ENCODE measurements at regions not wholly inside any gene's neighbourhood (a gene's known extent, or its start where the extent isn't known, plus 50 kb on each side); places are given as distances from the start of the nearest gene placed in this dataset.

DNA sequence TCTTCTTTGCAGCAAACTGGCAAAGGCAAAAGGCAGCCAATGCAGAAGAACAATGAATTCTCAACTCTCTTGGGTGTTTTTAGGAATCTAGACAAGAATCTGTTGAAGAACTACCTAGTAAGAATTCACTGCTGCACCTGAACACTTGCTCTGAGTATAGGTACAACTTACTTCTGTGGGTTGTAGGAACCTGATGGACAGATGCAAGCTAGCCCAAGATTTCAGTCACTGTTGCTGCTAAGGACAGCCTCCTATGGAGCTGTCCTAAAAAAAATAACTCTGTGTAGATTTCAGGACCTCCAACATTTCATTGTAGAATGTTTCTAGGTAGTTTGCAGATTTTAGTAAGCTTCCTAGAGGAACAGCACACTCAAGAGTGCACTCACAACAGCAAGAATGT is 363.5 kb downstream of the CBLN2 start:
- Histone ChIP-seq H3K4me3 (ENCODE audit: low read depth, low read length) (no peak overlapping the region), H3K4me1 (ENCODE audit: control insufficient read depth, insufficient read depth, low read length) (no peaks in the 10 kb centered on the region), H3K27me3 (ENCODE audit: control insufficient read depth, insufficient read depth, low read length) (no peaks in the 10 kb centered on the region), H3K9me3 (ENCODE audit: control insufficient read depth, insufficient read depth, low read length) (no peaks in the 10 kb centered on the region), H3K36me3 (ENCODE audit: control insufficient read depth, insufficient read depth, low read length) (no peaks in the 10 kb centered on the region), H3K9ac (ENCODE audit: low read depth, low read length) (no peak overlapping the region)

DNA sequence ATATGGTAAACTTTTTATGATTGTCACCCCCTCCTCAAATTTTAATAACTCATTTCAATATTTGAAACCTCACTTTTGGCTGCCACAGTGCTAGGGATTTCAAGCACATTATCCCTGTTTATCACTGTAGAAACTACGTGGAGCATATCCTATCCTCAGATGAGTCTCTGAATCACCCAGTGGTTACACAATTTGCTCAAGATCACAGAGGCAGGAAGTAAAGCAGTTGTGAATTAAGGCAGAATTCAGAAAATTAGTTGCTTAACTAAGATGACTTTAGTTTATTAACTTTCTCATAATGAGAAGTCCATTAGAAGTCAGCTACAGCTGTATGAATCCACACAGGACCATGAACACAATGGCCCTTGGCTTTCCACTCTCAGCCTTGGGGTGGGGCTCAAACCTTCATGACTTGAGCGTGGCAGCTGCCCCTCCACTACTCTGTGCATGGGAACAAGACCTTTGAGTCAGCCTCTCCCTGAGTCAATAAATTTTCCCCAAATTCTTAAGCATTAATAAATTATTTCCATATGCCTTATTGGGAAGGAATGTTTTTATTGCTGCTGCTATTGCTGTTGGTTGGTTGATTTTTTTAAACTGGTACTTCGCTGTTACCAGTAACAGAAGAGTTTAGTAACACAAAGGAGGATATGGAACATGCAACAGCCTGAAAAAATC is 369.0 kb downstream of the CBLN2 start:
- Histone ChIP-seq H3K9me3 (ENCODE audit: control insufficient read depth, insufficient read depth, low read length) (no peaks in the 10 kb centered on the region), H3K4me1 (ENCODE audit: control insufficient read depth, insufficient read depth, low read length) (no peaks in the 10 kb centered on the region), H3K36me3 (ENCODE audit: control insufficient read depth, insufficient read depth, low read length) (no peaks in the 10 kb centered on the region), H3K27me3 (ENCODE audit: control insufficient read depth, insufficient read depth, low read length) (no peaks in the 10 kb centered on the region), H3K4me3 (ENCODE audit: low read depth, low read length) (no peak overlapping the region), H3K9ac (ENCODE audit: low read depth, low read length) (no peak overlapping the region)

DNA sequence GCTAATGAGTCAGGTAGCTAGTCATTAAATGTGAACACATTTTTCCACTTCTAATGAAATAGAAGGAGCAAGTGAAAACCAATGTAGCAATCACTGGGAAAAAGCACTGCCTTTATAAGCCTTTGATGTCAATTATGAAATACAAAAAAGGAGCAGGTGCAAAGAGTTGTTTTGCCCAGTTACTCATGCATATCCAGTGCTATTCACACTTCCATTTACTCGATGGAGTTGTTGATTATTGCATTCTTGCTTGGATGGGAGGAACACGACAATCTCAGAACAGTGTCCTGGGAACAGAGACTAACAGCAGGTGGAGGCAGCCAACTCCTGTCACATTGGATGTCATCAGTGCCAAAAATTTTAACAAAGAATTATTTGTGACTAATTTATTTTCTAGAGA is 372.5 kb downstream of the CBLN2 start:
- Histone ChIP-seq H3K9ac (ENCODE audit: low read depth, low read length) (no peak overlapping the region), H3K27me3 (ENCODE audit: control insufficient read depth, insufficient read depth, low read length) (no peaks in the 10 kb centered on the region), H3K9me3 (ENCODE audit: control insufficient read depth, insufficient read depth, low read length) (no peaks in the 10 kb centered on the region), H3K4me3 (ENCODE audit: low read depth, low read length) (no peak overlapping the region), H3K4me1 (ENCODE audit: control insufficient read depth, insufficient read depth, low read length) (no peaks in the 10 kb centered on the region), H3K36me3 (ENCODE audit: control insufficient read depth, insufficient read depth, low read length) (no peaks in the 10 kb centered on the region)

DNA sequence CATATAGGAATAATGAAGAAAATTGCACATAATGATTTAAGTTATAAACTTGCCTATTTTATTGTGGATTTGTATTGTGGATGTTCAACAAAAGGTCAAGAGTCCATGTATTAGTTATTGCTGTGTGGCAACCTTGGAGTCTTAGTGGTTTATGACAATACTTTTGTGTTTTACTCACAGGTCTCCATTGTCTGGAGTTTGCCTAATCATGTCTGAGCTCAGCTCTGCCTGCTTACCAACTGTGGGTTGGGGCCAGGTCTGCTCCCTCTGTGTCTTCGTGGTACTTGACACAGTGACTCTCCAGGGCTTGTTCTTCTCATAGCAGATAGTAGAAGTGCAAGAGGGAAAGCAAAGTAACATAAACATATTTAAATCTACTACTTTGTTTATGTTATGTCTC is 382.5 kb downstream of the CBLN2 start:
- Histone ChIP-seq H3K36me3 (ENCODE audit: control insufficient read depth, insufficient read depth, low read length) (no peaks in the 10 kb centered on the region), H3K27me3 (ENCODE audit: control insufficient read depth, insufficient read depth, low read length) (no peaks in the 10 kb centered on the region), H3K4me1 (ENCODE audit: control insufficient read depth, insufficient read depth, low read length) (no peaks in the 10 kb centered on the region), H3K9me3 (ENCODE audit: control insufficient read depth, insufficient read depth, low read length) (no peaks in the 10 kb centered on the region), H3K4me3 (ENCODE audit: low read depth, low read length) (no peak overlapping the region), H3K9ac (ENCODE audit: low read depth, low read length) (no peak overlapping the region)

DNA sequence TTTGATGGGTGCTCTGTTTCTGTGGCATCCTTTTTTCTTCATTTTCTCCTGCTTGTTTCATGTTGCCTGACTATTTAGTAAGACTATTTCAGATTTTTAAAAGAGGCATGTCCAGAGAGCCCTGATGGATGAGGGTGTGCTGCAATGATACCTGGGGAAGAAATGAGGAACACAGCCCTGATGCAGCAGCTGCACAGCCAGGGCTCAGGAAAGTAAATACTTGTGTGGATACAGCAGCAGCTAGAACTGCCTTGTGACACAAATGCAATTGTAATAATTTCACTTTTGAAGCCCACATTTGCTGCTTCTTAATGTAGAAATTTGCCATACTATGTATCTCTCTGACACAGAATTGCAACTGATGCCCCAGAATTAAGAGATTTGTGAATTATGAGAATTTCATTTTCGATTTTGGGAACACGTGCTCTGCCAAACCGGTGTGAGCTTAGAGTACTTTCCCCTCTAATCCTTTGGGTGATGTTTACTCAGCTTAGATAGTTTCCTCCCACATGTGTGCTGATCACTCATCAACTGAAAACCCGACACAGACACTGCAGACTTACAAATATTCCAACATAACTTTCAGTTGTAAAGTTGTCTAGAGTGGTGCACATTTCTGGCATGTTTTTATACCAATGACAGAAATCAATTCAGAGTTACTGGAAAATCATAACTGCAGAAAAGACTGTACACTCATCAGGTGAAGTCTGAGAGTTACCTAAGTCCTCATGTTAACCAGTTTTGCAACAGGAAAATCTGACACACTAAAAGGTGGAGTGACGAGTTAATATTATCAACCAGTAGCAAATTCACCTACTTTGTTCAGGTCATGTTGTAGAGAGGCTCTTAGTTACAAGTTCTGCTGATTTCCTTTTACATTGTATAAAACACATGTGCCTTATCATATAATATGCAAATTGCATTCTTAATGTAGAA is 383.4 kb downstream of the CBLN2 start:
- no peak overlapping the region for H3K4me3 ChIP-seq (ENCODE audit: low read depth, low read length)
- no peaks in the 10 kb centered on the region for H3K4me1 ChIP-seq (ENCODE audit: control insufficient read depth, insufficient read depth, low read length)
- no peaks in the 10 kb centered on the region for H3K36me3 ChIP-seq (ENCODE audit: control insufficient read depth, insufficient read depth, low read length)
- H3K9me3 ChIP-seq (ENCODE audit: control insufficient read depth, insufficient read depth, low read length) = no peaks in the 10 kb centered on the region
- no peaks in the 10 kb centered on the region for H3K27me3 ChIP-seq (ENCODE audit: control insufficient read depth, insufficient read depth, low read length)
- no peak overlapping the region for H3K9ac ChIP-seq (ENCODE audit: low read depth, low read length)

DNA sequence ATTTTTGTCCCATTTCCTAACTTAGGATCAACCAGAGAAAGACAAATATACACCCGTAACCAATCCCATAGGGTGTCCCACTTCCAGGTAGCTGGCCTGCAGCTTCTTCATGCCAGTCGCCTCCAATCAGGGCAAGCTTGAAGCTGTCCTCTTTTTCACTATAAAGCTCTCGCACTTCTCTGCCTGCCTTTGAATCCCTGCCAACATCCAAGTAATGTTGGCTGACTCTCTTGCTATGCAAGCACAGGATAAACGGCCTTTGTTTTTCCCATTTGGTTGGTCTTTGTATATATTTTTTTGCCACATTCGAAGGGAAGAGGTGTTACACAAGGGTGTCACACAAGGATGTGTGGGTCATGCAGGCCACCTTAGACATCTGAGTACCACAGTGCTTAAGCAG is 388.8 kb downstream of the CBLN2 start:
- Histone ChIP-seq H3K4me3 (ENCODE audit: low read depth, low read length) (no peak overlapping the region), H3K4me1 (ENCODE audit: control insufficient read depth, insufficient read depth, low read length) (no peaks in the 10 kb centered on the region), H3K9me3 (ENCODE audit: control insufficient read depth, insufficient read depth, low read length) (no peaks in the 10 kb centered on the region)

DNA sequence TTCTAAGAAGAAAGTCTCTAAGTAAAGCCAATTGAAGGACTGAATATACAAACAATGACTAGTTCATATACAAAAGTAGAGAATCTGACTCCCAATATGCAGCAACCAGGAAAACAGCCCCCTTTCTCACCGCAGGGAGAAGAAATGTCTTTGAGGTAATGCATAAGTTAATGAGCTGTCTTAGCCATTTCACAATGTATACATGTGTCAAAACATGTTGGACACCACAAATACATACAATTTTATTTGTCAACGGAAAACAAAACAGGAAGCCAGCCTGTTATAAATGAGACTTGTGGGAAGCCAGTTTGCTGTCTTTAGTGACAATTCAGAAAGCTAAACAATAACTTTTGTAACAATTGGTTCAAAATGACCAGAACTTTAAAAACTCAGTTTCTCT is 389.2 kb downstream of the CBLN2 start:
- Histone ChIP-seq H3K36me3 (ENCODE audit: control insufficient read depth, insufficient read depth, low read length) (no peaks in the 10 kb centered on the region), H3K27me3 (ENCODE audit: control insufficient read depth, insufficient read depth, low read length) (no peaks in the 10 kb centered on the region), H3K9ac (ENCODE audit: low read depth, low read length) (no peak overlapping the region), H3K4me3 (ENCODE audit: low read depth, low read length) (no peak overlapping the region), H3K4me1 (ENCODE audit: control insufficient read depth, insufficient read depth, low read length) (no peaks in the 10 kb centered on the region), H3K9me3 (ENCODE audit: control insufficient read depth, insufficient read depth, low read length) (no peaks in the 10 kb centered on the region)

More for the DNA sequence above, 388.8 kb downstream of the CBLN2 start:
- no peak overlapping the region for H3K9ac ChIP-seq (ENCODE audit: low read depth, low read length)
- no peaks in the 10 kb centered on the region for H3K27me3 ChIP-seq (ENCODE audit: control insufficient read depth, insufficient read depth, low read length)
- H3K36me3 ChIP-seq (ENCODE audit: control insufficient read depth, insufficient read depth, low read length) = no peaks in the 10 kb centered on the region

DNA sequence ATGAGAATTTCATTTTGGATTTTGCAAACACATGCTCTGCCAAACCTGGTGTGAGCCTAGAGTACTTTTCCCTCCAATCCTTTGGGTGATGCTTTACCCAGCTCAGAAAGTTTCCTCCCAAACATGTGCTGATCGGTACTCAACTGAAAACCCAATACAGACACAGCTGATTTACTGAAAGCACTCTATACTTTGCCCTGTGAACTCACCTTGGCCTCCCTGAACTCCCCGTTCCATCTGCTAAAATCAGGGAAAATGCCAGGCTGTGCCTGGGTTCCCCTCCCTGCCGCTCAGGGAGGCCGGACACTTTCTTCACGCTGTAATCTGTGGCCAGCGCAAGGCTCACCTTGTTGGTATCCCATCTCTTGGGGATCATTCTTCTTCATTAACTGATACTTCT is 391.2 kb downstream of the CBLN2 start:
- Histone ChIP-seq H3K27me3 (ENCODE audit: control insufficient read depth, insufficient read depth, low read length) (no peaks in the 10 kb centered on the region), H3K4me1 (ENCODE audit: control insufficient read depth, insufficient read depth, low read length) (no peaks in the 10 kb centered on the region), H3K9me3 (ENCODE audit: control insufficient read depth, insufficient read depth, low read length) (no peaks in the 10 kb centered on the region), H3K9ac (ENCODE audit: low read depth, low read length) (no peak overlapping the region), H3K4me3 (ENCODE audit: low read depth, low read length) (no peak overlapping the region), H3K36me3 (ENCODE audit: control insufficient read depth, insufficient read depth, low read length) (no peaks in the 10 kb centered on the region)

DNA sequence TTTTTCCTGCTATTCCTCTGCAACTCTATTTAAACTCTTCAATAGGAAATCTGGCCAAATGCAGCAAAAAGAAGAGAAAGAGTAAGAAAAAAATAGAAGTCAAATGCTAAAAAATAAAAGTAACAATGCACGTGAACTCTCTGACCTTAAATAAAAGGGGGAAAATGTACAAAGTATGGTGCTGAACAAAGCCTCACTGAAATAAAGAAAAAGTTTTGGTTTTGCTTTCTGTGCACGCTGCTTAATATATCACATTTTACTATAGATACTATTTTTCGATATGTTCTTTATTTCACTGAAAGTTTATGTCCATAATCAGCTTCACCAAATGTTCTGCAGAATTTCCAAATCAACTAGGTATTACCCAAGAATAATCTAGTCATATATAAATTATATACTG is 396.3 kb downstream of the CBLN2 start:
- Histone ChIP-seq H3K9ac (ENCODE audit: low read depth, low read length) (no peak overlapping the region), H3K9me3 (ENCODE audit: control insufficient read depth, insufficient read depth, low read length) (no peaks in the 10 kb centered on the region), H3K4me3 (ENCODE audit: low read depth, low read length) (no peak overlapping the region), H3K36me3 (ENCODE audit: control insufficient read depth, insufficient read depth, low read length) (no peaks in the 10 kb centered on the region), H3K4me1 (ENCODE audit: control insufficient read depth, insufficient read depth, low read length) (no peaks in the 10 kb centered on the region), H3K27me3 (ENCODE audit: control insufficient read depth, insufficient read depth, low read length) (no peaks in the 10 kb centered on the region)

DNA sequence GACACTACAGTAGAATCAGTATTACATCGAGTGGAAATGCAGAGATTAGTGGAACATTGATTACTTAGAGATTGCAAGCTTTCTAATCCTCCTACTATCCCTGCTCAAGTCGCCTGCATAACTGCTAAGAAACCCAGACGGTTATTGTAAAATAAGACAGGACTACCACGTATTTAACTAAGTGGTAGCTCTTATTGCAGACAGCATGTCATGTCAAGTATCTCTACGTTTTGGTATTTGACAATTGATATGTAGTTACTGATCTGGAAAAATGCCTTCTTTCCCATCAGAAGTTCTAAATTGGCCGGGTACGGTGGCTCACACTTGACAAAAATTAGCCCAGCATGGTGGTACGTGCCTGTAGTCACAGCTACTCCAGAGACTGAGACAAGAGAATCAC is 404.1 kb downstream of the CBLN2 start:
- Histone ChIP-seq H3K27me3 (ENCODE audit: control insufficient read depth, insufficient read depth, low read length) (no peaks in the 10 kb centered on the region), H3K36me3 (ENCODE audit: control insufficient read depth, insufficient read depth, low read length) (no peaks in the 10 kb centered on the region), H3K4me1 (ENCODE audit: control insufficient read depth, insufficient read depth, low read length) (no peaks in the 10 kb centered on the region), H3K4me3 (ENCODE audit: low read depth, low read length) (no peak overlapping the region), H3K9me3 (ENCODE audit: control insufficient read depth, insufficient read depth, low read length) (no peaks in the 10 kb centered on the region), H3K9ac (ENCODE audit: low read depth, low read length) (no peak overlapping the region)

DNA sequence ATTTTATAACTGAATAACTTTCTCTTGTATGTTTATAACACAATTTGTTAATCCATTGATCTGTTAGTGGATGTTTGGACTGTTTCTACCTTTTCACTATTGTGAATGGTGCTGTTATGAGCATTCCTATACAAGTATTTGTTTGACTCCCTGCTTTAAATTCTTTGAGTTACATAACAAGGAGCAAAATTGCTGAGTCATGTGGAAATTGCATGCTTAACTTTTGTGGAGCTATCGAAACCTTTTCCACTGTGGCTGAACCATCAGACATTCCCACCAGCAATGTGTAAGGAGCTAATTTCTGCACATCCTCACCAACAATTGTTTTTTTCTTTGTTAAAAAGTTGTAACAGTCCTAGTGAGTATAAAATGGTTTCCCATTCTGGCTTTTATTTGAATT is 415.5 kb downstream of the CBLN2 start:
- Histone ChIP-seq H3K4me3 (ENCODE audit: low read depth, low read length) (no peak overlapping the region), H3K9ac (ENCODE audit: low read depth, low read length) (no peak overlapping the region), H3K4me1 (ENCODE audit: control insufficient read depth, insufficient read depth, low read length) (no peaks in the 10 kb centered on the region), H3K27me3 (ENCODE audit: control insufficient read depth, insufficient read depth, low read length) (no peaks in the 10 kb centered on the region), H3K36me3 (ENCODE audit: control insufficient read depth, insufficient read depth, low read length) (no peaks in the 10 kb centered on the region), H3K9me3 (ENCODE audit: control insufficient read depth, insufficient read depth, low read length) (no peaks in the 10 kb centered on the region)

DNA sequence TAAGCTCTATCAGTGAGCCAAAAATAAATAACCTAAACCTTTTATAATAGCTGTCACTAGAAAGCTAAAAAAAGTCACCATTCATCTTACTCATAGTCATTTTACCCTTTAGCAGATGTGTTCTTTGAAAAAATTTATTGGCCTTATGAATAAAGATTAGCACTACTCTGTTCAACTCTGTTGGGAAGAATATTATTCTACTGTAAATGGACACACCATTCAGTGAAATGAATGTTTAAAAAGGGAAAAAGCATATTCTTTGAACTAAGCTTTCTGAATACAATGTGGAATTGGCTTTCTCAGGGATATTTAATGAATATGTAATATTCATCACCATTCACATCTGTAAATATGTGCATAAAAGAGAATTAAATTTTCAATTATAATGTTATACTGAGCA is 422.0 kb downstream of the CBLN2 start:
- no peaks in the 10 kb centered on the region for H3K27me3 ChIP-seq (ENCODE audit: control insufficient read depth, insufficient read depth, low read length)
- no peak overlapping the region for H3K4me3 ChIP-seq (ENCODE audit: low read depth, low read length)
- H3K9ac ChIP-seq (ENCODE audit: low read depth, low read length) = no peak overlapping the region
- H3K9me3 ChIP-seq (ENCODE audit: control insufficient read depth, insufficient read depth, low read length) = no peaks in the 10 kb centered on the region
- H3K4me1 ChIP-seq (ENCODE audit: control insufficient read depth, insufficient read depth, low read length) = no peaks in the 10 kb centered on the region
- H3K36me3 ChIP-seq (ENCODE audit: control insufficient read depth, insufficient read depth, low read length) = no peaks in the 10 kb centered on the region
